SK-N-MC (cell line): ENCODE measurements at regions not wholly inside any gene's neighbourhood (a gene's known extent, or its start where the extent isn't known, plus 50 kb on each side); places are given as distances from the start of the nearest gene placed in this dataset.
"Not testable (repeated sequence)": the region's sequence is repeated elsewhere in the genome, so short reads cannot be mapped to it uniquely, and the experiment has no call there.

ENCODE experiments used
- DNase-seq: peaks from one replicate; pipeline ENCODE4 v3.0.0-alpha.2; 2011; ENCODE audit warnings: low read depth, low spot score
- H3K27ac ChIP-seq: fragments of 200-600 bp; sonication (generic); 2 replicates; pipeline ENCODE4 v1.5.1; 2016; ENCODE audit warnings: mixed run types
- H3K36me3 ChIP-seq: fragments of 200-600 bp; sonication (generic); 2 replicates; pipeline ENCODE4 v1.6.1; 2017; ENCODE audit warnings: antibody characterized with exemption, low read length, mixed read lengths; ENCODE audit not compliant: insufficient read depth
- H3K4me3 ChIP-seq: fragments of 200-600 bp; sonication (generic); 2 replicates; pipeline ENCODE4 v1.5.1; 2016
- H3K9ac ChIP-seq: fragments of 200-600 bp; sonication (generic); 2 replicates; pipeline ENCODE4 v1.8.0; 2017; ENCODE audit warnings: mixed run types, mixed read lengths; ENCODE audit not compliant: insufficient read length
- H3K9me3 ChIP-seq: fragments of 200-600 bp; sonication (generic); 2 replicates; pipeline ENCODE4 v1.6.1; 2017; ENCODE audit warnings: low read depth, mild to moderate bottlenecking, antibody characterized with exemption, low read length, moderate library complexity, mixed read lengths

- H3K27ac ChIP-seq, H3K9me3 ChIP-seq, H3K36me3 ChIP-seq, H3K9ac ChIP-seq, DNase-seq, H3K4me3 ChIP-seq: not testable (repeated sequence)
These were observed 247.2 kb downstream of the BCL2L11 start for GRCh38 chr2:111367871-111368270.

DNA sequence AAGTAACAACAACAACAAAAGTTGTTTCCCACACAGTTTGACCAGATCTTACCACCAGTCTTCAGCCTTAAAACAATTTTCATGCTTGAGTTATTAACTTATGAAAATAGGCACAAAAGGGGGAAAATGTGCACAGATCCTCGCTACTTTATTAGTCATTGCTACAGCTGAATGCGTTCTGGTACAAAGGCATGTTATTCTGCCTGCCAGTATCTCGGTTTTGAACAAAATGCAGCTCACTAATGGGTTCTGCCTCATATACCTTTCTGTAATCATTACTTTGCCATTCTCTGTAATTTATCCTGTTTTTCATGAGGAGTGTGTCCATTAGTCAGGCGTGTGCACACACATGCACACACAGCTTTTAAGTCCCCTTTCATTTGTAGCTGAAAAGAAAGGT, 247.6 kb downstream of the BCL2L11 start:
- not testable (repeated sequence) for DNase-seq, H3K36me3 ChIP-seq, H3K4me3 ChIP-seq, H3K9me3 ChIP-seq, H3K27ac ChIP-seq, H3K9ac ChIP-seq

GRCh38 chr2:111373060-111373459, 252.3 kb downstream of the BCL2L11 start:
- H3K36me3 ChIP-seq, H3K9ac ChIP-seq, H3K27ac ChIP-seq, H3K4me3 ChIP-seq, H3K9me3 ChIP-seq, DNase-seq: not testable (repeated sequence)

GRCh38 chr2:111373989-111374388, 253.3 kb downstream of the BCL2L11 start:
- H3K4me3 ChIP-seq, H3K9me3 ChIP-seq, H3K36me3 ChIP-seq, DNase-seq, H3K27ac ChIP-seq, H3K9ac ChIP-seq: not testable (repeated sequence)

DNA sequence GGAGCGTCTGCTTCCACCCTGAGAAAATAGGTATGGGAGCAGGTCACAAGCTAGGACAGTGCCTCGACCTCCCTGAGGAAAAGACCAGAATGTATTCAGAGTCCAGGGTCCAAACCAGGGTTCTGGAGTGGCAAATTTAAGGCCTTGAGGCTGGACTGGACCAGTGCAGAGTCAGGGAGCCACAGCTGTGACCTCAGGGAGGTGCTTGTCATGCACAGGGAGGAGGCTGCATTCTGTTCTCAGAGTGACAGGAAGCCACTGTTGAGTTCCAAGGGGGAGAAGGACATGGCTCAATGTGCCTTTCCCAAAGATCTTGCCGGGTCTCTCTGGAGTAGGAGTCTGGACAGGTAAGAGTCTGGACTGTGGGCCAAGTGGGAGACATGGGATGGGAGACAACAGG, 254.0 kb downstream of the BCL2L11 start:
- H3K9me3 ChIP-seq, DNase-seq, H3K27ac ChIP-seq, H3K9ac ChIP-seq, H3K4me3 ChIP-seq, H3K36me3 ChIP-seq: not testable (repeated sequence)

DNA sequence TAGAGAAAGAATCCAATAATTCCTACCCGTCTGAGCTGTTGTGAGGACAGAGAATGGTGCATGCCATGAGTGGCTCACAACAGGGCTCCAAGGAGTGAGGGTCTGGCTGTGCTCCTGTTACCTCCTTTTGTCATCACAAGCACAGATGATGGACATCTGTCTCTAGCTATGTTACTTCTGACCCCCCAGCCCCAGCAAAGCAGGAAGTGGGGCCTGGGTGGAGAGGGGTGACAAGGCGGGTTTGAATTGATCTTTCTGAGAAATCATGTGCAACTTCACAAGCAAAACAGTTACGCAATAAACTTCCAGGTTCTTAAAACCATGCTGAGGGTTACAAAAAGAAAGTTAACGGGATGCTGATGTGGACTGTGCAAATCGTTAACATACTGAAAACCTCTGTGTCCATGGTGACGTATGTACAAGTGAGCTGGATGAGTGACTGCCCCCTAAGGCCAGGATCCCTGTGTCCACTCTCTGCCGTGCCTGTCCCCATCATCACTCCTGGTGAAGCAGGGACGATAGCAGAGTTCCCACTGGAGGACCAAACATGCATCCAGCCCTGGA, 254.7 kb downstream of the BCL2L11 start:
- not testable (repeated sequence) for H3K9ac ChIP-seq, H3K4me3 ChIP-seq, DNase-seq, H3K27ac ChIP-seq, H3K9me3 ChIP-seq, H3K36me3 ChIP-seq

DNA sequence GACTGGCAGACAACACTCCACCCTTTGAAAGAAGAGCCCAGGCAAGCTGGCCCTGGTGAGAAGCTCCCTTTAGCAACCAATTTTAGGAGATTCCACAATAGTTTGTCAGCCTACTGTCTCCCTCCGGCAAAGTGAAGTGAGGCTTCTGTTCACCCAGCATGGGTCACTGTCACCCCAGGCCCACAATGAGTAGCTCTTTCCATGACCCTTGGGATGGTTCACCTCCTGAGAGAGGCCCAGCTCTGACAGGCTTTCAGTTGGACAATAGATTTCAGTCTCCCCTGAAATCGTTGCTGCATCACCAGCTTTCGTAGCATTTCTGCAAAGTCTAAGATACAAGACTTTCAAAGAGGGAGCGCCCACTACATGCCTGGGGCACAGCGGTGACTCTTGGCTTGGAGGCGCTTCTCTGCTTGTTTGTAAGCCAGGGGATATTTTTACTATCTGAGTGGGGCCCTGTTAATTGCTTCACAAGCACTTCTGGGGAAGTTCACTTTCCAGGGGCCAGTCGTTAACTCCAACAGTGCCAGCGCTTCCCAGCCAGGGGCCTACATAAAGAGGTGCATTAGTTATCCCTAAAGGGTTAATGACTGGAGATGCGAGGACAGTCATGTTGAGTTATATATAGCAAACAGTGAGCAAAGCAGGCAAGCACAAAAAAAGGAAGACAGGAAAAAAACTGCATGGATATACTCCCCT, 255.7 kb downstream of the BCL2L11 start:
- H3K9ac ChIP-seq, H3K27ac ChIP-seq, H3K36me3 ChIP-seq, H3K9me3 ChIP-seq, H3K4me3 ChIP-seq, DNase-seq: not testable (repeated sequence)

DNA sequence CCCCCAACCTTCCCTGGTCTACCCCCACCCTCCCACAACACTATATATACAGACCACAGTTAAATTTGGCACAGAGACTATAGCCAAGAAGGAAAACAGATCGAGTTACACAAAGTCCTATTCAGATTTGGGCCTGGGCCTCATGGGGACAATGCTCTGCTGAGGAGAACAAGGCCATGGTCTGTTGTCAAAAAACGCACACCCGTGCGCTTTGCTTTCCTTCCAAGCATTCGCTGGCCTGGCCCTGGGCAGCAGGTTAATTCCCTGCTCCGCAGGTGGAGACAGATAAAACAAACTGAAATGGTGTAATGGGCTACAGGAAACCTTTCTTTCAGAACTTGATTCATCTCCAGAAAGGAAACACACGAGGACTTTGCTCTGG, 256.2 kb downstream of the BCL2L11 start:
- not testable (repeated sequence) for H3K27ac ChIP-seq, H3K9me3 ChIP-seq, H3K4me3 ChIP-seq, H3K9ac ChIP-seq, DNase-seq, H3K36me3 ChIP-seq

DNA sequence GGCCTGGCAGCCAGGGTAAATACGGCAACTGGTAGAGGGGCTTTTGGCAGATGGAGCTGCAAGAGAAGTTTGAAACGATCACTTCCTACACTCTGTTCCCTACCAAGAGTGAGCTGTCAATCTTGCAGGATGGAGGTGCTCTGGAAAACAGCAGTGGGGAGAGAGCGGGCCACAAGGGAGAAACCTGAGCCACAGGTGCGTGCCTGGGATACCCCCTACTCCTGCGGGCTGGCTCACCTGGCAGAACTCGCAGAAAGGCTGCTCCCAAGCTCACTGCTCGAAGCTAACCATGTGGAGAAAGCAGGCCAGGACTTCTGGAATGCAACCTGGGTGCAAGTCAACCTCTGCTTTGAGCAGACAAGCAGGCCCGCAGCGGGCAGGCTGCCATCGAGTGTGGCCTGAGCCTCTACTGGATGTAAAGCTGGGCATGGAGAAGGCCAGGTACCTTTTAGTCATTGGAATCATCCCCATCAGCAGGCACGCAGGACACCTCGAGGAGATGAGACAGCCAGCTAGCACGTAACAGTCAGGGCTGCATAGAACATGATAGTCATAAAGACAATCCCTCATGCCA, 256.8 kb downstream of the BCL2L11 start:
- H3K36me3 ChIP-seq, H3K4me3 ChIP-seq, H3K27ac ChIP-seq, DNase-seq, H3K9me3 ChIP-seq, H3K9ac ChIP-seq: not testable (repeated sequence)

DNA sequence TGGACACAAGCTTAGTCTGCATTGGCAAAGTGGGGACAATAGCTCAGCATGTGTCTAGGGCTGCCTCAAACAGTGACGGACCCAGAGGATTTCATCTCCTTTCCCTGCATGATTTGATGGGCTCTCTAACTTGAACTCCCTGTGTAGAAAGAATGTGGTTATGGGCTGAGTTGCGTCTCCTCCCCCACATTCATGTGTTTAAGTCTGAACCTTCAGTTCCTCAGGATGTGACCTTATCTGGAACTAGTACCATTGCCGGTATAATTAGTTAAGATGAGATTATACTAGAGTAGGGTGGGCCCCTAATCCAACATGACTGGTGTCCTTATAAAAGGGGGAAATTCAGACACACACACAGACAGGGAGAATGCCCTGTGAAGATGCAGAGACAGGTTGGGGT, 257.6 kb downstream of the BCL2L11 start:
- not testable (repeated sequence) for H3K27ac ChIP-seq, DNase-seq, H3K9ac ChIP-seq, H3K36me3 ChIP-seq, H3K9me3 ChIP-seq, H3K4me3 ChIP-seq

DNA sequence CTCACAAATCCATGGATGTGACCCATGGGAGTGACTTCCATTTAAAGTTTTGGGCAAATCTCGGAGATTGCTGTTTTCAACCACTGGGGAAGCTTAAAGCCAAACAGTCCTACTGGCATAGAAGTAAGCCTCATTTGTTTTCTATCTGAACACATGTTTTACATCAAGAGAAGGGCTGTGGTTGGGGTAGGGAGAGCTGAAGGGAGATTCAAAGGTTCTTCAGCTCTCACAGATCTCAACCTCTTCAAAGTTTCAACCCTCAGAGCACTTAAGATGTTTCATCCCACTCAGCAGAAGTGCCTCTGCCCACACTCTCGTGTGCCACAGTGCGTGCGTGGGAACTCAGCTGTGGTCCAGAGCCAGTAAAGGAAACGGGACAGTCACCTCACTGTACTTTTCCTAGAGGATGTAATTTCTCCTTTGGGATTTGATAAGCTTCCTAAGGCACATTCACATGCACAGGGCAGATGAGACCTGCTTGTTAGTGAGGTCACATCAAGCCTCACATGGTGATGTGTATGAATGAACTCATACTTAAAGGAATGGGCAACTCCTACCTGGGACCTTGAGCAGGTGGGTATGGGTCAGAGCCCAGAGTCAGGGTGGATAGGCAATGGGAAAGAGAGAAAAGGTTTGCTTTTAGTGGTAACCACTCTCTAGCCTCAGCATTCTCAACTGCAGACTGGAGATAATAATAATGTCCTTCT, 260.2 kb downstream of the BCL2L11 start:
- H3K9ac ChIP-seq, H3K9me3 ChIP-seq, DNase-seq, H3K27ac ChIP-seq, H3K36me3 ChIP-seq, H3K4me3 ChIP-seq: not testable (repeated sequence)

- H3K27ac ChIP-seq, H3K4me3 ChIP-seq, H3K9me3 ChIP-seq, H3K9ac ChIP-seq, H3K36me3 ChIP-seq, DNase-seq: not testable (repeated sequence)
These were observed 261.0 kb downstream of the BCL2L11 start for GRCh38 chr2:111381530-111382306.

- not testable (repeated sequence) for H3K9ac ChIP-seq, H3K36me3 ChIP-seq, DNase-seq, H3K4me3 ChIP-seq, H3K27ac ChIP-seq, H3K9me3 ChIP-seq
These were observed 261.8 kb downstream of the BCL2L11 start for GRCh38 chr2:111382507-111382906.

GRCh38 chr2:111383311-111383710, 262.6 kb downstream of the BCL2L11 start:
- H3K27ac ChIP-seq, H3K4me3 ChIP-seq, H3K9me3 ChIP-seq, H3K36me3 ChIP-seq, DNase-seq, H3K9ac ChIP-seq: not testable (repeated sequence)
